Parathyroid adenoma (tissue), 2 donors: ENCODE measurements at regions not wholly inside any gene's neighbourhood (a gene's known extent, or its start where the extent isn't known, plus 50 kb on each side); places are given as distances from the start of the nearest gene placed in this dataset.

Experiments used
- H2AFZ ChIP-seq: fragments of 300-600 bp; sonication (generic); one replicate; pipeline ENCODE4 v1.7.0; 2017; ENCODE audit warnings: antibody characterized with exemption, mild to moderate bottlenecking
- H3K27ac ChIP-seq: fragments of 300-600 bp; sonication (generic); one replicate; pipeline ENCODE4 v1.7.0; 2017
- H3K27me3 ChIP-seq: fragments of 300-600 bp; sonication (generic); one replicate; pipeline ENCODE4 v1.7.0; 2017; ENCODE audit warnings: low read length; ENCODE audit not compliant: control insufficient read depth, insufficient read depth
- H3K36me3 ChIP-seq: fragments of 300-600 bp; sonication (generic); one replicate; pipeline ENCODE4 v1.7.0; 2017; ENCODE audit warnings: low read length; ENCODE audit not compliant: control insufficient read depth, insufficient read depth
- H3K4me1 ChIP-seq: fragments of 300-600 bp; sonication (generic); one replicate; pipeline ENCODE4 v1.7.0; 2017; ENCODE audit warnings: control low read depth
- H3K4me2 ChIP-seq: fragments of 300-600 bp; sonication (generic); one replicate; pipeline ENCODE4 v1.7.0; 2017; ENCODE audit warnings: low read length
- H3K4me3 ChIP-seq: fragments of 300-600 bp; sonication (generic); one replicate; pipeline ENCODE4 v1.7.0; 2017; ENCODE audit warnings: low read depth, low read length
- H3K79me2 ChIP-seq: fragments of 300-600 bp; sonication (generic); one replicate; pipeline ENCODE4 v1.7.0; 2017; ENCODE audit warnings: control low read depth
- H3K9ac ChIP-seq: fragments of 300-600 bp; sonication (generic); one replicate; pipeline ENCODE4 v1.7.0; 2017; ENCODE audit warnings: mild to moderate bottlenecking
- H3K9me3 ChIP-seq: fragments of 300-600 bp; sonication (generic); one replicate; pipeline ENCODE4 v1.7.0; 2017; ENCODE audit warnings: low read length; ENCODE audit not compliant: control insufficient read depth
- TF ChIP-seq, protein P1 (sequence below): fragments of 300-600 bp; sonication (generic); IDR thresholded peaks from one replicate; pipeline ENCODE4 v1.7.0; 2017; ENCODE audit warnings: antibody characterized with exemption, mild to moderate bottlenecking
- donor health status: primary hyperparathyroidism.

DNA sequence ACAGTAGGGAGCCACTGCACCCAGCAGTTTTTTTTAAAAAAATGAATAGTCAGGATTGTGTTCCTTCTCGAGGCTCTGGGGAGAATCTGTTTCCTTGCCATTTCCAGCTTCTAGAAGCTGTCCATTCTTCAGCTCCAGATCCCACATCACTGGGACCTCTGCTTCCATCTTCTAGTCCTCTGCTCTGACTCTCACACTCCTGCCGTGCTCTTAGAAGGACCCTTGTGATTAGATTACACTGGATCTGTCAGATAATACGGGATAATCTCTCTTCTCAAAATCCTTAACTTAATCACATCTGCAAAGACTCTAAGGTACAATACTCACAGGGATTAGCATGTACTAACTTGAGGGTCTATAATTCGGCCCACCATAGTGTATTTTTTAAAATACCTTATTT is 158.9 kb upstream of the SP4 start:
- Histone ChIP-seq H3K36me3 (no peaks in the 10 kb centered on the region), H3K9ac (no peak overlapping the region), H3K27me3 (no peaks in the 10 kb centered on the region)

DNA sequence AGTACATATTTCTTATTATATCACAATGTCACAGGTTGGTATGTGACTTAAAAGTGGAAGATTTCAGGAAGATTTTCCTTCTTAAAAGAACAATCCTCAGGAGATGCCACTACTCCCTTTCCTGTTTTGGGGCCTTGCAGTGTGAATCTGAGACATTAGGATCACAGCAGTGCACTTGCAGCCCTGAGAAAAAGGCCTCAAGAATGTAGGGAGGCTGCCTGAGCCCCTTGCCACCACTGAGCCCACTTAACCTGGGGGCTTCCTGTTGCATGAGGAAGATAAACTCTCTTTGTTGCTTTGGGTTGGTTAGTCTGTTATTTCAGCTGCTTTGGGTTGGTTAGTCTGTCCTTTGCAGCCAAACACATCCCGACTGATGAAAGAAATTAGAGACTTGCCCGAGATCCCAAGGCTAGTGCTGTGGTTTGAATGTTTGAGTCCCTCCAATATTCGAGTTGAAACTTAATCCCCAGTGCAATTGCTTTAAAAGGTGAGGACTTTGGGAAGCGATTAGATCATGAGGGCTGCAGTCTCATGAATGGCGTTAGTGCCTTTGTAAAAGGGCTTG is 151.3 kb upstream of the SP4 start:
- no peak overlapping the region for H3K9ac ChIP-seq
- no peak overlapping the region for H3K4me3 ChIP-seq
- no peaks in the 10 kb centered on the region for H3K4me1 ChIP-seq
- no peak overlapping the region for H3K4me2 ChIP-seq
- TF ChIP-seq, protein P1, sequence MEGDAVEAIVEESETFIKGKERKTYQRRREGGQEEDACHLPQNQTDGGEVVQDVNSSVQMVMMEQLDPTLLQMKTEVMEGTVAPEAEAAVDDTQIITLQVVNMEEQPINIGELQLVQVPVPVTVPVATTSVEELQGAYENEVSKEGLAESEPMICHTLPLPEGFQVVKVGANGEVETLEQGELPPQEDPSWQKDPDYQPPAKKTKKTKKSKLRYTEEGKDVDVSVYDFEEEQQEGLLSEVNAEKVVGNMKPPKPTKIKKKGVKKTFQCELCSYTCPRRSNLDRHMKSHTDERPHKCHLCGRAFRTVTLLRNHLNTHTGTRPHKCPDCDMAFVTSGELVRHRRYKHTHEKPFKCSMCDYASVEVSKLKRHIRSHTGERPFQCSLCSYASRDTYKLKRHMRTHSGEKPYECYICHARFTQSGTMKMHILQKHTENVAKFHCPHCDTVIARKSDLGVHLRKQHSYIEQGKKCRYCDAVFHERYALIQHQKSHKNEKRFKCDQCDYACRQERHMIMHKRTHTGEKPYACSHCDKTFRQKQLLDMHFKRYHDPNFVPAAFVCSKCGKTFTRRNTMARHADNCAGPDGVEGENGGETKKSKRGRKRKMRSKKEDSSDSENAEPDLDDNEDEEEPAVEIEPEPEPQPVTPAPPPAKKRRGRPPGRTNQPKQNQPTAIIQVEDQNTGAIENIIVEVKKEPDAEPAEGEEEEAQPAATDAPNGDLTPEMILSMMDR = no peak
- no peaks in the 10 kb centered on the region for H3K27me3 ChIP-seq
- no peak overlapping the region for H2AFZ ChIP-seq
- H3K36me3 ChIP-seq = no peaks in the 10 kb centered on the region
- no peaks in the 10 kb centered on the region for H3K9me3 ChIP-seq
- H3K79me2 ChIP-seq = no peaks in the 10 kb centered on the region
- no peak overlapping the region for H3K27ac ChIP-seq

More for the DNA sequence above, 158.9 kb upstream of the SP4 start:
- TF ChIP-seq, protein P1 = no peak
- no peak overlapping the region for H3K4me2 ChIP-seq
- H3K4me1 ChIP-seq = no peaks in the 10 kb centered on the region
- no peaks in the 10 kb centered on the region for H3K9me3 ChIP-seq
- no peak overlapping the region for H3K27ac ChIP-seq
- no peaks in the 10 kb centered on the region for H3K79me2 ChIP-seq
- H3K4me3 ChIP-seq = no peak overlapping the region
- H2AFZ ChIP-seq = no peak overlapping the region

DNA sequence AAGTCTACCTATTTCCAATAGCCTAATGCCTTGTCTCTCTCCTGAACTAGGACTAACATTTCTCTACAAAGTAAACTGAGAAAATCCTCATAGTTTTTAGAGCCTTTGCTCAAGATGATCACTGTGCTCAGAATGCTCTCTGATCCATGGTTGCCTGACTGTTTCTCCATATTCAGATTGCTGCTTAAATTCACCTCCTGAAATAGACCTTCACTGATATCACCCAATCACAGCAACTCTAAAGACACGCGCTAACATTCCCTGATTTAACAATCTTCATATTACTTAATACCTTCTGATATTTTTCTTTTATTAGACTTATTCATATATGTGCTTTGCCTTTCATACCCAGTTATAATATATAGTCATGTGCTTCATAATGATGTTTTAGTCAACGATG is 148.9 kb upstream of the SP4 start:
- TF ChIP-seq, protein P1 = no peak
- no peak overlapping the region for H3K4me3 ChIP-seq

DNA sequence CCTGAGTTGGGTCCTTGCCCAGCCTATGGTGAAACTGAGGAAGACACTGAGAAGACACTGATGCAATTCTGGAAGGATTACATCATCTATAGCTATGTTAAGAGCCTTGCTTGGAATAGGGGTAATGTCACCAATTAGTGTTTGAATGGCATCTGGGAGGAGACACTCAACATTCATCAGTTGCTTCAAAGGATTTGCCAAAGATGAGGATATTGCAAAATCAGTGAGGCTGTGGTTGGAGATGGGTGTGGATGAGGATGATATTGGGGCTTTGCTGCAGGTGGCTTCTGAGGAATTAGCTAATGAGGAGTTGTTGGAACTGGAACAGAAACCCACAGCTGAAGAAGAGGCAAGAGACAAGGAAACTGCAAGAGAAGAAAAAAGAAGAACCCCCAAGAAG is 146.7 kb upstream of the SP4 start:
- no peak overlapping the region for H3K9ac ChIP-seq
- no peaks in the 10 kb centered on the region for H3K27me3 ChIP-seq
- no peak overlapping the region for H3K4me3 ChIP-seq
- no peak overlapping the region for H3K27ac ChIP-seq
- TF ChIP-seq, protein P1 = no peak
- H3K4me2 ChIP-seq = no peak overlapping the region
- H3K4me1 ChIP-seq = no peaks in the 10 kb centered on the region
- no peaks in the 10 kb centered on the region for H3K36me3 ChIP-seq
- H2AFZ ChIP-seq = no peak overlapping the region
- H3K9me3 ChIP-seq = no peaks in the 10 kb centered on the region
- H3K79me2 ChIP-seq = no peaks in the 10 kb centered on the region

More for the DNA sequence above, 148.9 kb upstream of the SP4 start:
- H3K9ac ChIP-seq = no peak overlapping the region
- H3K4me1 ChIP-seq = no peaks in the 10 kb centered on the region
- H3K36me3 ChIP-seq = no peaks in the 10 kb centered on the region
- H3K4me2 ChIP-seq = no peak overlapping the region
- H3K79me2 ChIP-seq = no peaks in the 10 kb centered on the region
- H3K27me3 ChIP-seq = no peaks in the 10 kb centered on the region
- H2AFZ ChIP-seq = no peak overlapping the region
- no peaks in the 10 kb centered on the region for H3K9me3 ChIP-seq
- H3K27ac ChIP-seq = no peak overlapping the region

DNA sequence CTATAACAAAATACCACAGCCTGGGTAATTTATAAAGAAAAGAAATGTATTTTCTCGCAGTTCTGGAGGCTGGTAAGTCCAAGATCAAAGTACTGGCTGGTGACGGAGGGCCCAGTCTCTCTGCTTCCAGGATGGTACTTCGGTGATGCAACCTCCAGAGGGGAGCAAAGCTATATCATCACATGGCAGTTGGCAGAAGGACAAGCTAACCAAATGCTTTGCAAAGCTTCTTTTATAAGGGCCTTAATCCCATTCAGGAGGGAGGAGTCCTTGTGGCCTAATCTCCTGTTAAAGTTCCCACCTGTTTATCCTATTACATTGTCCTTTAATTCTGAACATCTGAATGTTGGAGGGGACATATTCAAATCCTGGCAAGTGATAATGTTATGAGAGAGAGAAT is 134.1 kb upstream of the SP4 start:
- no peaks in the 10 kb centered on the region for H3K4me1 ChIP-seq
- H3K9ac ChIP-seq = no peak overlapping the region
- no peak overlapping the region for H3K4me2 ChIP-seq
- H2AFZ ChIP-seq = no peak overlapping the region
- no peak overlapping the region for H3K4me3 ChIP-seq
- no peaks in the 10 kb centered on the region for H3K27me3 ChIP-seq
- no peak overlapping the region for H3K27ac ChIP-seq
- H3K9me3 ChIP-seq = no peaks in the 10 kb centered on the region
- no peaks in the 10 kb centered on the region for H3K36me3 ChIP-seq
- no peaks in the 10 kb centered on the region for H3K79me2 ChIP-seq
- TF ChIP-seq, protein P1 = no peak
